ENCODE measurements at regions not wholly inside any gene's neighbourhood (a gene's known extent, or its start where the extent isn't known, plus 50 kb on each side); places are given as distances from the start of the nearest gene placed in this dataset.
"Not testable (repeated sequence)": the region's sequence is repeated elsewhere in the genome, so short reads cannot be mapped to it uniquely, and the experiment has no call there.

- no peak for DNase-seq
Observed at GRCh38 chr13:50159607-50160006, 144.4 kb downstream of the KCNRG start.

GRCh38 chr13:50161052-50161451, 145.8 kb downstream of the KCNRG start:
- no peak for DNase-seq

- DNase-seq = no peak
Observed at GRCh38 chr13:50162001-50162400, 146.8 kb downstream of the KCNRG start.

- DNase-seq = no peak
Observed at GRCh38 chr13:50162567-50162966, 147.3 kb downstream of the KCNRG start.

- DNase-seq = no peak
Observed at GRCh38 chr13:50167224-50167947, 152.1 kb downstream of the KCNRG start.

GRCh38 chr13:50167967-50168366, 152.7 kb downstream of the KCNRG start:
- DNase-seq = no peak

GRCh38 chr13:50168786-50169185, 153.5 kb downstream of the KCNRG start:
- no peak for DNase-seq

GRCh38 chr13:50170447-50171037, 155.3 kb downstream of the KCNRG start:
- no peak for DNase-seq

GRCh38 chr13:50171590-50172282, 156.5 kb downstream of the KCNRG start:
- DNase-seq = no peak

- DNase-seq = not testable (repeated sequence)
Observed at GRCh38 chr13:50173045-50173444, 157.8 kb downstream of the KCNRG start.

- no peak for DNase-seq
Observed at GRCh38 chr13:50174630-50175029, 159.4 kb downstream of the KCNRG start.

GRCh38 chr13:50179977-50180376, 164.7 kb downstream of the KCNRG start:
- DNase-seq = no peak

GRCh38 chr13:50185769-50186763, 170.8 kb downstream of the KCNRG start:
- not testable (repeated sequence) for DNase-seq

GRCh38 chr13:50187352-50188029, 172.2 kb downstream of the KCNRG start:
- DNase-seq = no peak

- DNase-seq = no peak
Observed at GRCh38 chr13:50188696-50189095, 173.5 kb downstream of the KCNRG start.

- no peak for DNase-seq
Observed at GRCh38 chr13:50189450-50189849, 174.2 kb downstream of the KCNRG start.

GRCh38 chr13:50191004-50191403, 175.8 kb downstream of the KCNRG start:
- DNase-seq = no peak

GRCh38 chr13:50192272-50192813, 177.1 kb downstream of the KCNRG start:
- DNase-seq = no peak

GRCh38 chr13:50195045-50195444, 179.8 kb downstream of the KCNRG start:
- no peak for DNase-seq

- DNase-seq = no peak
Observed at GRCh38 chr13:50196118-50196517, 180.9 kb downstream of the KCNRG start.

- no peak for DNase-seq
Observed at GRCh38 chr13:50197705-50198104, 182.5 kb downstream of the KCNRG start.

- no peak for DNase-seq
Observed at GRCh38 chr13:50198508-50198907, 183.3 kb downstream of the KCNRG start.
